ENCODE measurements at regions not wholly inside any gene's neighbourhood (a gene's known extent, or its start where the extent isn't known, plus 50 kb on each side); places are given as distances from the start of the nearest gene placed in this dataset.

- no peak for DNase-seq (ENCODE audit: low read depth in 3 of 3)
Observed at GRCh38 chr6:8672882-8673281, 237.5 kb upstream of the SLC35B3 start.

- no peak for DNase-seq (ENCODE audit: low read depth in 3 of 3)
Observed at GRCh38 chr6:8670792-8671191, 235.4 kb upstream of the SLC35B3 start.

GRCh38 chr6:8664700-8665099 lies 229.4 kb upstream of the SLC35B3 start:
- DNase-seq (ENCODE audit: low read depth in 3 of 3), result no peak

- no peak for DNase-seq (ENCODE audit: low read depth in 3 of 3)
Observed at GRCh38 chr6:8664070-8664469, 228.7 kb upstream of the SLC35B3 start.

GRCh38 chr6:8659404-8660189 lies 224.3 kb upstream of the SLC35B3 start:
- no peak for DNase-seq (ENCODE audit: low read depth in 3 of 3)

DNA sequence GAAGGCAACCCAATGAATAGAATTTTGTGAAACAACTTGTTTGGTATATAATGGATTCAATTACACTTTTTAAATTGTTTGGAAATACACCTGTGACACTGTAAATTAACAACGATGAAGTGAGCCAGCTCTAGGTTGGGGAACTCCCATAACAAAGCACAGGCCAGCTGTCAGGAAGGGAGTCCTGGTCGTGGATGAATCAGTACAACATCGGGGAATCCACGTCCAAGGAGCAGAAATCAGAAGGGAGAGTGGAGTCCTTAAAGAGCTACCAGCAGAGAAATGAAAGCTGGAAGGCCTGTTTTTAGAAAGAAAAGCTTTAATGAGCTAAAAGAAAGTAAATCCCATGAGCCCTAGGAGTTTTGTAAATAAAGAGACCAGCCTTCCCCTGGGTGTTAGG lies 223.1 kb upstream of the SLC35B3 start:
- no peak for DNase-seq (ENCODE audit: low read depth in 3 of 3)

- DNase-seq (ENCODE audit: low read depth in 3 of 3), result no peak
Observed at GRCh38 chr6:8657522-8657921, 222.2 kb upstream of the SLC35B3 start.

- DNase-seq (ENCODE audit: low read depth in 3 of 3), result no peak
Observed at GRCh38 chr6:8655670-8656454, 220.5 kb upstream of the SLC35B3 start.

GRCh38 chr6:8652710-8653109 lies 217.4 kb upstream of the SLC35B3 start:
- no peak for DNase-seq (ENCODE audit: low read depth in 3 of 3)

GRCh38 chr6:8651998-8652397 lies 216.7 kb upstream of the SLC35B3 start:
- no peak for DNase-seq (ENCODE audit: low read depth in 3 of 3)

GRCh38 chr6:8645212-8645611 lies 209.9 kb upstream of the SLC35B3 start:
- DNase-seq (ENCODE audit: low read depth in 3 of 3), result no peak

DNA sequence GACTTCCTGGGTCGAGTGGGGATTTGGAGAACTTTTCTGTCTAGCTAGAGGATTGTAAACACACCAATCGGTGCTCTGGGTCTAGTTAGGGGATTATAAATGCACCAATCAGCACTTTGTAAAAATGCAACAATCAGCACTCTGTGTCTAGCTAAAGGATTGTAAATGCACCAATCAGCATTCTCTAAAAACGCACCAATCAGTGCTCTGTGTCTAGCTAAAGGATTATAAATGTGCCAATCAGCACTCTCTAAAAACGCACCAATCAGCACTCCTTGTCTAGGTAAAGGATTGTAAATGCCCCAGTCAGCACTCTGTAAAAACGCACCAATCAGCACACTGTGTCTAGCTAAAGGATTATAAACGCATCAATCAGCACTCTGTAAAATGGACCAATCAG lies 209.0 kb upstream of the SLC35B3 start:
- no peak for DNase-seq (ENCODE audit: low read depth in 3 of 3)

- DNase-seq (ENCODE audit: low read depth in 3 of 3), result no peak
Observed at GRCh38 chr6:8642854-8643253, 207.5 kb upstream of the SLC35B3 start.

GRCh38 chr6:8642131-8642530 lies 206.8 kb upstream of the SLC35B3 start:
- no peak for DNase-seq (ENCODE audit: low read depth in 3 of 3)

DNA sequence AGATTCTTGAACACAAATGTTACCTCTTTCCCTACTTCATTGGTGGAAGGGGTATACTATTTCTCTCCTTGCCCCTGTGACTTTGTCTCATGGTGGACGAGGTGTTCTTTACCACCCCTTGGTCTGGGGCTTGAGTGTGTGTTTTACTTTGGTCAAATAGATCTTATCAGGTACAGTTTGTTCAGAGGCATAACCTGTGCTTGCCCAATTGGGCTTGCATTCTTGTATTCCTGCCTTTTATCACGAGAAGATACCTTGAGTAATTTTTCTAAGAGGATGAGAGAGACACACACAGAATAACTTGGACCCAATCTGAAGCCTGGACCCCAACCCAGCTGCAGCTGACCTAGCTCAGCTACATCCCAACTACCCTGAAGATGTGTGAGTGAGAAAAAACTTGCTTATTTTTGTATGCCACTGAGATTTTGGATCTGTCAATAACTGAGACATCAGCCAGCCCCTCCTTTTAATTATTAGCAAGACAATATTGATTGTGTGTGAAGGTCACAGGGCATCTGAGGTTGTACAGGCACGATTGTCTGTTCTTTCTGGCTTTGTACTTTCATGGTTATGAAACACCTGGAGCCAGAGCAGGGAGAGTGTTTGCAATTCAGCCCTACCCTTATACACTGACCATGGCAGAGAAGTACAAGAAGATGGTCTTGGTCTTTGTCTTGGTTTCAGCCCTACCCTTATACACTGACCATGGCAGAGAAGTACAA lies 204.7 kb upstream of the SLC35B3 start:
- no peak for DNase-seq (ENCODE audit: low read depth in 3 of 3)

DNA sequence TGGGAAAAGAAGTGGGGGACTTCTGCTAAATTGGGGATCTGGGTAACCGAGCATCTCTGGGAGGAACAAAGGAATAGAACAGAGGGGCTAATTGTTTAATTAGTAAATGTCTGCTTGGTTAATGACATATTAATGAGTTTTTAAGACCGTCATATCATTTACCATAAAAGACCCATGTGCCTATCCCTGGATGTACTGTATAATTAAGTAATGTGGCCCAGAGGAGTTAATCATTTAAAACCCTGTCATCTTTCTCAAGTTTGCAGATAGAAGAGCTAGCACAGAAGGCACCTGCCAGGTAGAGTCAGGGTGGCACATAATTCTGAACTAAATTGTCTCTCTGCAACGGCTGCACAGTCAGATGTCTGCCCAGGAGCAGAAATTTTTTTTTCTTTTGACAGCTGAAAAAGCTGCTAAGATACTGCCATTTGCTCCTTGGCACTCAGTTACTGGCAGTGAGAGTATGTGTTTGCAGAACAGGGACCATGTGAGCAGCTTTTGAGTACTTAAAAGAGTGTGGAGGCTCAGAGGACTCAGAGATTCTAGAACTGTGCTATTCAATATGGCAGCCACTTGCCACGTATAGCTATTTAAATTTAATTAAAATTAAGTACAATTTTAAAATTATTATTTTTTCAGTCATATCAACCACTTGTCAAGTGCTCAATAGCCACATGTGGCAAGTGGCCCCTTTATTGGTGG lies 202.7 kb upstream of the SLC35B3 start:
- no peak for DNase-seq (ENCODE audit: low read depth in 3 of 3)

- no peak for DNase-seq (ENCODE audit: low read depth in 3 of 3)
Observed at GRCh38 chr6:8633762-8634161, 198.4 kb upstream of the SLC35B3 start.

DNA sequence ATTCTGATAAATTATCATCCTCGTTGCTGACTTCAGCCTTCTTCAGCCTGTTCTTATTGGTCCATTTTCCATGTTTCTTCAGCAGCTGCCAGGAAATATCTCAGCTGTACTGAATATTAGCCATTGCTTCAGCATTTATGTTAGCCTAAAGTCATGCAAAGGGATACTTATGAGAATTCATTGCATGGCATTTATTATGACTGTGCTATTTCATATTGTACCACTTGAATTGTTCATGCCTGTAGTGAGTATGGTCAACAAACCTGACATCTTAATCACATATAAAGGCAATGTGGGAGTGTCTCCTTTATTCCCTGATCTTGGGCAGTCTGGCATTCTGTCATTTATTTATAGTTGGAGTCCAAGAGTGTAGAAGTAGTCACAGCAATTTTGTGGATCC lies 193.4 kb upstream of the SLC35B3 start:
- no peak for DNase-seq (ENCODE audit: low read depth in 3 of 3)

DNA sequence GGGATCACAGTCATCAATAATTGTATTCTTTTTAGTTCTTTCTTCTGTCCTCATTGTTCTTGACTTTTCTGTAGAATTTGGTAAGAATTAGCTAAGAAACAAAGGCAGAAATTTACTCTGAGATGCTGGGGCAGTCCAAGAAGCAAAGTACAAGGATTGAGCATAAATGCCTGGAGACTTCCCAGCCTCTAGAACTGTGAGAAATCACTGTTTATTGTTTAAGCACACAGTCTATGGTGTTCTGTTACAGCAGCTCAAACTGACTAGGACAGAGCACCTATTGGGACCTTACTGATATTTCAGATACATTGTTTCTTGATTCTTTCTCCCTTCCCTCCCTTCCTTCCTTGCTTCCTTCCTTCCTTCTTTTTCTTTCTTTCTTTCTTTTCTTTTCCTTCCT lies 192.7 kb upstream of the SLC35B3 start:
- DNase-seq (ENCODE audit: low read depth in 3 of 3), result no peak

GRCh38 chr6:8627085-8627861 lies 191.9 kb upstream of the SLC35B3 start:
- no peak for DNase-seq (ENCODE audit: low read depth in 3 of 3)

- DNase-seq (ENCODE audit: low read depth in 3 of 3), result no peak
Observed at GRCh38 chr6:8624665-8625064, 189.3 kb upstream of the SLC35B3 start.
